ENCODE measurements at regions not wholly inside any gene's neighbourhood (a gene's known extent, or its start where the extent isn't known, plus 50 kb on each side); places are given as distances from the start of the nearest gene placed in this dataset.

DNA sequence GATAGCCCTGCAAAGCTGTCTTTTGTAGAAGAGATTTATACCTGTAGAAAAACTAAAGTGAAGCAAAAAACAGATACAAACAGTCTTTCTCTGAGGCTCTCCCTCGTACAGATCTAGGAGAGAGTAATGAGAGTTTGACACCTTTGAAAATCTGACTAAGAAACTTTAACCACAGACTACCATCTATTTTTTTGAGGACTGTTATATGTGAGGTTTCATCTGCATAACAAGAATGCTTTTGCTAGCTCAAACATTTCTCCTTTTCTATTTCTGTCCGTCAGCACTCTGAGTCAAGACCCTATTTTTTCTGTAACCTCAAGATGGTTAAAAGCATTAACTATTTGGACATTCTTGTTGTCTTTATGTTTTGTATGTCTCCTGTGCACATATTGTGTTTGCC is 193.0 kb downstream of the BTBD3 start:
- TF ChIP-seq POLR2A (IDR thresholded peaks at IDR 0.05; ENCODE audit: low read depth) (no peak), POLR2AphosphoS5 (IDR thresholded peaks at IDR 0.05) (no peak)
- TF ChIP-seq, protein P1, sequence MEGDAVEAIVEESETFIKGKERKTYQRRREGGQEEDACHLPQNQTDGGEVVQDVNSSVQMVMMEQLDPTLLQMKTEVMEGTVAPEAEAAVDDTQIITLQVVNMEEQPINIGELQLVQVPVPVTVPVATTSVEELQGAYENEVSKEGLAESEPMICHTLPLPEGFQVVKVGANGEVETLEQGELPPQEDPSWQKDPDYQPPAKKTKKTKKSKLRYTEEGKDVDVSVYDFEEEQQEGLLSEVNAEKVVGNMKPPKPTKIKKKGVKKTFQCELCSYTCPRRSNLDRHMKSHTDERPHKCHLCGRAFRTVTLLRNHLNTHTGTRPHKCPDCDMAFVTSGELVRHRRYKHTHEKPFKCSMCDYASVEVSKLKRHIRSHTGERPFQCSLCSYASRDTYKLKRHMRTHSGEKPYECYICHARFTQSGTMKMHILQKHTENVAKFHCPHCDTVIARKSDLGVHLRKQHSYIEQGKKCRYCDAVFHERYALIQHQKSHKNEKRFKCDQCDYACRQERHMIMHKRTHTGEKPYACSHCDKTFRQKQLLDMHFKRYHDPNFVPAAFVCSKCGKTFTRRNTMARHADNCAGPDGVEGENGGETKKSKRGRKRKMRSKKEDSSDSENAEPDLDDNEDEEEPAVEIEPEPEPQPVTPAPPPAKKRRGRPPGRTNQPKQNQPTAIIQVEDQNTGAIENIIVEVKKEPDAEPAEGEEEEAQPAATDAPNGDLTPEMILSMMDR (IDR thresholded peaks at IDR 0.05): no peak
